WTC11 (cell line): ENCODE measurements at regions not wholly inside any gene's neighbourhood (a gene's known extent, or its start where the extent isn't known, plus 50 kb on each side); places are given as distances from the start of the nearest gene placed in this dataset.

Source experiments
- ATAC-seq: fragments of 200-7000 bp; cut with Tn5 transposase; 2 replicates; pipeline ENCODE4 v1.10.0; 2021; ENCODE audit warnings: mild to moderate bottlenecking, moderate library complexity
- CTCF ChIA-PET: fragments of 300-600 bp; sonication (Branson Sonifier 250); formaldehyde crosslinking; loops from one replicate; lab custom pipeline; 2021; ENCODE audit warnings: antibody characterized with exemption; lab: Charles Lee
- POLR2A ChIA-PET: fragments of 350-600 bp; sonication (Branson Sonifier 250); formaldehyde crosslinking; loops from one replicate; lab custom pipeline; 2021; ENCODE audit warnings: antibody characterized with exemption; lab: Charles Lee
- DNase-seq: peaks from one replicate; pipeline ENCODE4 v3.0.0; 2021; ENCODE audit warnings: low spot score
- H3K27ac Mint-ChIP-seq: 2 replicates; pipeline ENCODE4 v1.8.0; 2021; ENCODE audit warnings: mixed read lengths
- H3K27me3 Mint-ChIP-seq: 2 replicates; pipeline ENCODE4 v1.8.0; 2021; ENCODE audit warnings: low read depth, mild to moderate bottlenecking, moderate library complexity, mixed read lengths
- H3K36me3 Mint-ChIP-seq: 2 replicates; pipeline ENCODE4 v1.8.0; 2021; ENCODE audit warnings: mixed read lengths
- H3K4me1 Mint-ChIP-seq: 2 replicates; pipeline ENCODE4 v1.8.0; 2022; ENCODE audit warnings: mixed read lengths
- H3K4me3 Mint-ChIP-seq: 2 replicates; pipeline ENCODE4 v1.8.0; 2021; ENCODE audit warnings: mild to moderate bottlenecking, moderate library complexity, mixed read lengths
- H3K9me3 Mint-ChIP-seq: 2 replicates; pipeline ENCODE4 v1.8.0; 2021; ENCODE audit warnings: mixed read lengths
- AR ChIP-seq: fragments of 250-450 bp; sonication (Bioruptor Pico); IDR thresholded peaks from 2 replicates; pipeline ENCODE4 v1.9.0; 2021; ENCODE audit warnings: mild to moderate bottlenecking
- CDX4 ChIP-seq: fragments of 250-450 bp; sonication (Bioruptor Pico); IDR thresholded peaks from 2 replicates; pipeline ENCODE4 v1.9.0; 2021; ENCODE audit warnings: moderate library complexity, mild to moderate bottlenecking, inconsistent platforms, borderline replicate concordance
- ESRRA ChIP-seq: sonication (generic); formaldehyde crosslinking; IDR thresholded peaks from 2 replicates; pipeline ENCODE4 v1.8.1; 2022; ENCODE audit warnings: mild to moderate bottlenecking, missing genetic modification reagents, borderline replicate concordance
- GABPB1 ChIP-seq: sonication (generic); formaldehyde crosslinking; IDR thresholded peaks from 2 replicates; pipeline ENCODE4 v1.8.1; 2023; ENCODE audit warnings: mild to moderate bottlenecking, missing genetic modification reagents
- GRHL2 ChIP-seq: fragments of 250-450 bp; sonication (Bioruptor Pico); IDR thresholded peaks from 2 replicates; pipeline ENCODE4 v1.8.0; 2022; ENCODE audit warnings: mild to moderate bottlenecking, moderate library complexity; ENCODE audit not compliant: insufficient replicate concordance, severe bottlenecking
- GTF2I ChIP-seq: fragments of 250-450 bp; sonication (Bioruptor Pico); conservative IDR thresholded peaks from 2 replicates; pipeline ENCODE4 v1.4.0; 2021; ENCODE audit warnings: mild to moderate bottlenecking
- KAT7 ChIP-seq: sonication (generic); formaldehyde crosslinking; IDR thresholded peaks from 2 replicates; pipeline ENCODE4 v1.8.1; 2023; ENCODE audit warnings: missing genetic modification reagents, mild to moderate bottlenecking, borderline replicate concordance
- MLX ChIP-seq: sonication (generic); formaldehyde crosslinking; IDR thresholded peaks from 2 replicates; pipeline ENCODE4 v1.8.1; 2023; ENCODE audit warnings: mild to moderate bottlenecking, missing genetic modification reagents, moderate library complexity
- OVOL2 ChIP-seq: fragments of 250-450 bp; sonication (Bioruptor Pico); IDR thresholded peaks from 2 replicates; pipeline ENCODE4 v1.9.0; 2021; ENCODE audit warnings: mild to moderate bottlenecking, borderline replicate concordance
- PRRX2 ChIP-seq: fragments of 250-450 bp; sonication (Bioruptor Pico); IDR thresholded peaks from 2 replicates; pipeline ENCODE4 v1.8.0; 2021; ENCODE audit warnings: mild to moderate bottlenecking
- TEAD1 ChIP-seq: sonication (generic); formaldehyde crosslinking; IDR thresholded peaks from 2 replicates; pipeline ENCODE4 v1.8.0; 2022; ENCODE audit warnings: mild to moderate bottlenecking, missing genetic modification reagents
- ZBTB21 ChIP-seq: sonication (generic); formaldehyde crosslinking; IDR thresholded peaks from 2 replicates; pipeline ENCODE4 v1.8.1; 2023; ENCODE audit warnings: mild to moderate bottlenecking, missing genetic modification reagents, borderline replicate concordance
- ZBTB43 ChIP-seq: sonication (generic); formaldehyde crosslinking; IDR thresholded peaks from 2 replicates; pipeline ENCODE4 v1.8.1; 2023; ENCODE audit warnings: mild to moderate bottlenecking, missing genetic modification reagents
- ZNF121 ChIP-seq: sonication (generic); formaldehyde crosslinking; IDR thresholded peaks from 2 replicates; pipeline ENCODE4 v1.8.0; 2023; ENCODE audit warnings: missing genetic modification reagents
- ZNF317 ChIP-seq: sonication (generic); formaldehyde crosslinking; IDR thresholded peaks from 2 replicates; pipeline ENCODE4 v1.8.1; 2023; ENCODE audit warnings: low read depth, mild to moderate bottlenecking, moderate library complexity, missing genetic modification reagents, borderline replicate concordance
- TF ChIP-seq, protein P1 (sequence below): sonication (generic); formaldehyde crosslinking; IDR thresholded peaks from 2 replicates; pipeline ENCODE4 v1.8.0; 2022; ENCODE audit warnings: missing genetic modification reagents
- TF ChIP-seq, protein P2 (sequence below): fragments of 200-600 bp; IDR thresholded peaks from 2 replicates; pipeline ENCODE4 v1.8.0; 2022; ENCODE audit warnings: antibody characterized with exemption

DNA sequence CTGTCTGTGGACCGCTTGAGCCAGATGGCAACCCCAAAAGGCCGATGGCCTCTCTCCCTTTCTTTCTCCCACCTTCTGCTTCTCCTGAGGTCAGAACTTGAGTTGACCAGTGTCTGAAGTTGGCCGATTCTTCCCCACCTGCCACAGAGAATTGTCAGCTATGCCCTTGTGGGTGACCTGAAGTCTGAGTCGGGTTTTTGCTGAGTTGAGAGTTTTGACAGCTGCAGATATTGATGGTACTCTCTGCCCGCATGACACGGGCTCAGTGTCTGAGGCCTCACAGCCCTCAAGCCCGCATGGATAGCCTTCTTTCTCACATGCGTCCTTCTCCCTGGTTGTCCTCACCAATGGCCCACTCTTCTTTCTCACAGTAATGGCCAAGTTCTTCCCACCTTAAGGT is 111.0 kb downstream of the EFNB1 start:
- Mint-ChIP-seq H3K4me3 (no peak overlapping the region), H3K27me3 (peaks cover 5% of the 10 kb centered on the region; the same call in 1 of the 2 replicates), H3K27ac (no peak overlapping the region), H3K36me3 (no peaks in the 10 kb centered on the region), H3K4me1 (peaks cover 8% of the 10 kb centered on the region), H3K9me3 (no peaks in the 10 kb centered on the region)
- TF ChIP-seq ESRRA (CRISPR knock-in tag) (no peak), KAT7 (CRISPR knock-in tag) (no peak), MLX (CRISPR knock-in tag) (no peak), ZBTB43 (CRISPR knock-in tag) (no peak), ZNF121 (CRISPR knock-in tag) (no peak), PRRX2 (CRISPR knock-in tag) (no peak), TEAD1 (CRISPR knock-in tag) (no peak), ZNF317 (CRISPR knock-in tag) (no peak), AR (CRISPR knock-in tag) (no peak), GTF2I (no peak), ZBTB21 (no peak), OVOL2 (no peak), GRHL2 (CRISPR knock-in tag) (no peak), CDX4 (no peak), GABPB1 (CRISPR knock-in tag) (no peak)
- TF ChIP-seq, protein P1, sequence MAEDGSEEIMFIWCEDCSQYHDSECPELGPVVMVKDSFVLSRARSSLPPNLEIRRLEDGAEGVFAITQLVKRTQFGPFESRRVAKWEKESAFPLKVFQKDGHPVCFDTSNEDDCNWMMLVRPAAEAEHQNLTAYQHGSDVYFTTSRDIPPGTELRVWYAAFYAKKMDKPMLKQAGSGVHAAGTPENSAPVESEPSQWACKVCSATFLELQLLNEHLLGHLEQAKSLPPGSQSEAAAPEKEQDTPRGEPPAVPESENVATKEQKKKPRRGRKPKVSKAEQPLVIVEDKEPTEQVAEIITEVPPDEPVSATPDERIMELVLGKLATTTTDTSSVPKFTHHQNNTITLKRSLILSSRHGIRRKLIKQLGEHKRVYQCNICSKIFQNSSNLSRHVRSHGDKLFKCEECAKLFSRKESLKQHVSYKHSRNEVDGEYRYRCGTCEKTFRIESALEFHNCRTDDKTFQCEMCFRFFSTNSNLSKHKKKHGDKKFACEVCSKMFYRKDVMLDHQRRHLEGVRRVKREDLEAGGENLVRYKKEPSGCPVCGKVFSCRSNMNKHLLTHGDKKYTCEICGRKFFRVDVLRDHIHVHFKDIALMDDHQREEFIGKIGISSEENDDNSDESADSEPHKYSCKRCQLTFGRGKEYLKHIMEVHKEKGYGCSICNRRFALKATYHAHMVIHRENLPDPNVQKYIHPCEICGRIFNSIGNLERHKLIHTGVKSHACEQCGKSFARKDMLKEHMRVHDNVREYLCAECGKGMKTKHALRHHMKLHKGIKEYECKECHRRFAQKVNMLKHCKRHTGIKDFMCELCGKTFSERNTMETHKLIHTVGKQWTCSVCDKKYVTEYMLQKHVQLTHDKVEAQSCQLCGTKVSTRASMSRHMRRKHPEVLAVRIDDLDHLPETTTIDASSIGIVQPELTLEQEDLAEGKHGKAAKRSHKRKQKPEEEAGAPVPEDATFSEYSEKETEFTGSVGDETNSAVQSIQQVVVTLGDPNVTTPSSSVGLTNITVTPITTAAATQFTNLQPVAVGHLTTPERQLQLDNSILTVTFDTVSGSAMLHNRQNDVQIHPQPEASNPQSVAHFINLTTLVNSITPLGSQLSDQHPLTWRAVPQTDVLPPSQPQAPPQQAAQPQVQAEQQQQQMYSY (CRISPR knock-in tag), result no peak
- TF ChIP-seq, protein P2, sequence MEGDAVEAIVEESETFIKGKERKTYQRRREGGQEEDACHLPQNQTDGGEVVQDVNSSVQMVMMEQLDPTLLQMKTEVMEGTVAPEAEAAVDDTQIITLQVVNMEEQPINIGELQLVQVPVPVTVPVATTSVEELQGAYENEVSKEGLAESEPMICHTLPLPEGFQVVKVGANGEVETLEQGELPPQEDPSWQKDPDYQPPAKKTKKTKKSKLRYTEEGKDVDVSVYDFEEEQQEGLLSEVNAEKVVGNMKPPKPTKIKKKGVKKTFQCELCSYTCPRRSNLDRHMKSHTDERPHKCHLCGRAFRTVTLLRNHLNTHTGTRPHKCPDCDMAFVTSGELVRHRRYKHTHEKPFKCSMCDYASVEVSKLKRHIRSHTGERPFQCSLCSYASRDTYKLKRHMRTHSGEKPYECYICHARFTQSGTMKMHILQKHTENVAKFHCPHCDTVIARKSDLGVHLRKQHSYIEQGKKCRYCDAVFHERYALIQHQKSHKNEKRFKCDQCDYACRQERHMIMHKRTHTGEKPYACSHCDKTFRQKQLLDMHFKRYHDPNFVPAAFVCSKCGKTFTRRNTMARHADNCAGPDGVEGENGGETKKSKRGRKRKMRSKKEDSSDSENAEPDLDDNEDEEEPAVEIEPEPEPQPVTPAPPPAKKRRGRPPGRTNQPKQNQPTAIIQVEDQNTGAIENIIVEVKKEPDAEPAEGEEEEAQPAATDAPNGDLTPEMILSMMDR, result no peak
- ChIA-PET POLR2A (no interaction called here), CTCF (interaction anchor here (0.6 to 1.3 kb wide), 2 partner anchors 37 to 111 kb away, joined by 3 to 5 read pairs; partner anchors contain the start of gene EFNB1)
- no peak for ATAC-seq
- no peak for DNase-seq
